ENCODE measurements at regions not wholly inside any gene's neighbourhood (a gene's known extent, or its start where the extent isn't known, plus 50 kb on each side); places are given as distances from the start of the nearest gene placed in this dataset.

DNA sequence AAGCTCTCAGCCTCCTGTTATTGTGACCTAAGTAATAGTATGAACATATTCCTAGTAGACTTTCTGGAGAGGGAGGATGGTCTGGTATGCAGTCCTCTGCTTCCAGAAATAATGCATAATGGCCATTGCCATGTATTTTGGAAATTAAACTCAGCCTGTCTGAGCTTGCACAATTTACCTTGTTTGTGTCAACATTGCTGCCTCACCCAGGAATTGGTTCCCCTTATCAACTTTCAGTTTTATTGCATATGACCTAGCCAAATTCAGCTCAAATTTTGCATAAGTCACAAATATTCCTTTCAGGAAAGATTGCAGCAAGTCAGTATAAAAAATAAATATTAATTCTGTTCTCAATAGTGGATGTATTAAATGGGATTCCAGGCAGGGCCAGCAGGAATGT is 101.9 kb upstream of the SLC5A9 start:
- peaks cover 0 to 2% of the 10 kb centered on the region in 2 donors for H3K27me3 ChIP-seq (ENCODE audit: control insufficient read depth in 2 of 2, insufficient read depth in 2 of 2, low read length in 2 of 2)
- Mint-ChIP-seq H3K4me3 (peak overlapping the region in 1 of 2 donors; percentile 39), H3K4me1 (peaks cover 18% of the 10 kb centered on the region), H3K27me3 (ENCODE audit: low read depth in 3 of 3) (peaks cover 3 to 9% (median 5%) of the 10 kb centered on the region in 3 donors), H3K36me3 (no peaks in the 10 kb centered on the region), H3K9me3 (peaks cover 0 to 3% (median 2%) of the 10 kb centered on the region in 7 donors), H3K27ac (peak overlapping the region in 1 of 7 donors; percentile 16)
- H3K4me1 ChIP-seq (ENCODE audit: control insufficient read depth in 1 of 2, insufficient read depth in 2 of 2, low read length in 2 of 2), result peaks cover 14 to 15% of the 10 kb centered on the region in 2 donors
- H3K27ac ChIP-seq (ENCODE audit: low read depth in 1 of 2, low read length in 2 of 2), result no peak overlapping the region
- intact Hi-C loops (cut with micrococcal nuclease), result no loop called here
- H3K9me3 ChIP-seq (replicated peaks in 1 of 2; ENCODE audit: control insufficient read depth in 1 of 2, insufficient read depth in 1 of 2, low read length in 2 of 2), result no peaks in the 10 kb centered on the region
- H4K20me1 ChIP-seq (ENCODE audit: insufficient read depth, low read length), result no peaks in the 10 kb centered on the region
- no peak overlapping the region for H3K4me2 ChIP-seq (replicated peaks; ENCODE audit: extremely low read depth, low read length, poor library complexity, severe bottlenecking)
- TF ChIP-seq, protein P1, sequence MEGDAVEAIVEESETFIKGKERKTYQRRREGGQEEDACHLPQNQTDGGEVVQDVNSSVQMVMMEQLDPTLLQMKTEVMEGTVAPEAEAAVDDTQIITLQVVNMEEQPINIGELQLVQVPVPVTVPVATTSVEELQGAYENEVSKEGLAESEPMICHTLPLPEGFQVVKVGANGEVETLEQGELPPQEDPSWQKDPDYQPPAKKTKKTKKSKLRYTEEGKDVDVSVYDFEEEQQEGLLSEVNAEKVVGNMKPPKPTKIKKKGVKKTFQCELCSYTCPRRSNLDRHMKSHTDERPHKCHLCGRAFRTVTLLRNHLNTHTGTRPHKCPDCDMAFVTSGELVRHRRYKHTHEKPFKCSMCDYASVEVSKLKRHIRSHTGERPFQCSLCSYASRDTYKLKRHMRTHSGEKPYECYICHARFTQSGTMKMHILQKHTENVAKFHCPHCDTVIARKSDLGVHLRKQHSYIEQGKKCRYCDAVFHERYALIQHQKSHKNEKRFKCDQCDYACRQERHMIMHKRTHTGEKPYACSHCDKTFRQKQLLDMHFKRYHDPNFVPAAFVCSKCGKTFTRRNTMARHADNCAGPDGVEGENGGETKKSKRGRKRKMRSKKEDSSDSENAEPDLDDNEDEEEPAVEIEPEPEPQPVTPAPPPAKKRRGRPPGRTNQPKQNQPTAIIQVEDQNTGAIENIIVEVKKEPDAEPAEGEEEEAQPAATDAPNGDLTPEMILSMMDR (IDR thresholded peaks at IDR 0.05), result no peak
- H3K36me3 ChIP-seq (replicated peaks in 1 of 2; ENCODE audit: control insufficient read depth in 1 of 2, insufficient read depth in 2 of 2, low read length in 2 of 2), result no peaks in the 10 kb centered on the region
- H3K9ac ChIP-seq (ENCODE audit: insufficient read depth, low read length, poor library complexity, severe bottlenecking), result no peak overlapping the region
- no peaks in the 10 kb centered on the region for H3K79me2 ChIP-seq (ENCODE audit: insufficient read depth, low read length)
- peak; percentile 21 to 52 (median 34) for DNase-seq
- H2AFZ ChIP-seq (ENCODE audit: insufficient read depth, low read depth, low read length, poor library complexity, severe bottlenecking), result no peak overlapping the region
- H3K4me3 ChIP-seq (replicated peaks in 1 of 3; ENCODE audit: low read depth in 2 of 3, low read length in 3 of 3), result no peak overlapping the region

DNA sequence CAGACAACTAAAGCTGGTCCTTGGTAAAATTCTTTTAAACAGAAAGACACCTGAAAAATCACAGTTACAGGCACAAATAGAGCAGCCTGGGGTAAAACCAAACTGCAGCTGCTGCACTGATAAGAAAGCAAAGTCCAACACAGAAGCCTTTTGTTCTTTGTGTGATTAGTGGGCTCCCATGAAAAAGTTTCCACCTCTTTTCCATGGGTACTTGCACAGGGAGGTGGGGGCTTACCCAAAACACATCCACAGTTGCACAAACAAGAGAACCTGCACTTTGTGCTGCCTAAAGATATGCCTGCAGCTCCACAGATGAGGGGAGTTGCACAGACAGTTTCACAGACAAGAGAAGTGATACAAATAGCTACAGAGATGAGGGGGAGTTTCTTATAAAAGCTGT is 106.7 kb upstream of the SLC5A9 start:
- H3K27ac Mint-ChIP-seq, result no peak overlapping the region
- no peaks in the 10 kb centered on the region for H4K20me1 ChIP-seq (ENCODE audit: insufficient read depth, low read length)
- TF ChIP-seq, protein P1 (IDR thresholded peaks at IDR 0.05), result no peak
- peaks cover 0 to 3% (median 2%) of the 10 kb centered on the region in 7 donors for H3K9me3 Mint-ChIP-seq
- peaks cover 9% of the 10 kb centered on the region for H3K4me1 Mint-ChIP-seq
- no peaks in the 10 kb centered on the region for H3K9me3 ChIP-seq (replicated peaks in 1 of 2; ENCODE audit: control insufficient read depth in 1 of 2, insufficient read depth in 1 of 2, low read length in 2 of 2)
- no peaks in the 10 kb centered on the region for H3K36me3 ChIP-seq (replicated peaks in 1 of 2; ENCODE audit: control insufficient read depth in 1 of 2, insufficient read depth in 2 of 2, low read length in 2 of 2)
- DNase-seq, result no peak
- peaks cover 8 to 13% (median 8%) of the 10 kb centered on the region in 3 donors for H3K27me3 Mint-ChIP-seq (ENCODE audit: low read depth in 3 of 3)
- H3K4me3 ChIP-seq (replicated peaks in 1 of 3; ENCODE audit: low read depth in 2 of 3, low read length in 3 of 3), result no peak overlapping the region
- peaks cover 2 to 3% of the 10 kb centered on the region in 2 donors for H3K27me3 ChIP-seq (ENCODE audit: control insufficient read depth in 2 of 2, insufficient read depth in 2 of 2, low read length in 2 of 2)
- intact Hi-C loops (cut with micrococcal nuclease), result no loop called here
- no peaks in the 10 kb centered on the region for H3K36me3 Mint-ChIP-seq
- H3K79me2 ChIP-seq (ENCODE audit: insufficient read depth, low read length), result no peaks in the 10 kb centered on the region
- peaks cover 7 to 8% of the 10 kb centered on the region in 2 donors for H3K4me1 ChIP-seq (ENCODE audit: control insufficient read depth in 1 of 2, insufficient read depth in 2 of 2, low read length in 2 of 2)
- H2AFZ ChIP-seq (ENCODE audit: insufficient read depth, low read depth, low read length, poor library complexity, severe bottlenecking), result no peak overlapping the region
- H3K9ac ChIP-seq (ENCODE audit: insufficient read depth, low read length, poor library complexity, severe bottlenecking), result no peak overlapping the region
- H3K27ac ChIP-seq (ENCODE audit: low read depth in 1 of 2, low read length in 2 of 2), result no peak overlapping the region
- H3K4me3 Mint-ChIP-seq, result no peak overlapping the region
- H3K4me2 ChIP-seq (replicated peaks; ENCODE audit: extremely low read depth, low read length, poor library complexity, severe bottlenecking), result no peak overlapping the region

Measured in CD14-positive monocyte (primary cell).